Parathyroid adenoma (tissue), 2 donors: ENCODE measurements at regions not wholly inside any gene's neighbourhood (a gene's known extent, or its start where the extent isn't known, plus 50 kb on each side); places are given as distances from the start of the nearest gene placed in this dataset.

Source experiments
- H2AFZ ChIP-seq: fragments of 300-600 bp; sonication (generic); one replicate; pipeline ENCODE4 v1.7.0; 2017; ENCODE audit warnings: antibody characterized with exemption, mild to moderate bottlenecking
- H3K27ac ChIP-seq: fragments of 300-600 bp; sonication (generic); one replicate; pipeline ENCODE4 v1.7.0; 2017
- H3K27me3 ChIP-seq: fragments of 300-600 bp; sonication (generic); one replicate; pipeline ENCODE4 v1.7.0; 2017; ENCODE audit warnings: low read length; ENCODE audit not compliant: control insufficient read depth, insufficient read depth
- H3K36me3 ChIP-seq: fragments of 300-600 bp; sonication (generic); one replicate; pipeline ENCODE4 v1.7.0; 2017; ENCODE audit warnings: low read length; ENCODE audit not compliant: control insufficient read depth, insufficient read depth
- H3K4me1 ChIP-seq: fragments of 300-600 bp; sonication (generic); one replicate; pipeline ENCODE4 v1.7.0; 2017; ENCODE audit warnings: control low read depth
- H3K4me2 ChIP-seq: fragments of 300-600 bp; sonication (generic); one replicate; pipeline ENCODE4 v1.7.0; 2017; ENCODE audit warnings: low read length
- H3K4me3 ChIP-seq: fragments of 300-600 bp; sonication (generic); one replicate; pipeline ENCODE4 v1.7.0; 2017; ENCODE audit warnings: low read depth, low read length
- H3K79me2 ChIP-seq: fragments of 300-600 bp; sonication (generic); one replicate; pipeline ENCODE4 v1.7.0; 2017; ENCODE audit warnings: control low read depth
- H3K9ac ChIP-seq: fragments of 300-600 bp; sonication (generic); one replicate; pipeline ENCODE4 v1.7.0; 2017; ENCODE audit warnings: mild to moderate bottlenecking
- H3K9me3 ChIP-seq: fragments of 300-600 bp; sonication (generic); one replicate; pipeline ENCODE4 v1.7.0; 2017; ENCODE audit warnings: low read length; ENCODE audit not compliant: control insufficient read depth
- TF ChIP-seq, protein P1 (sequence below): fragments of 300-600 bp; sonication (generic); IDR thresholded peaks from one replicate; pipeline ENCODE4 v1.7.0; 2017; ENCODE audit warnings: antibody characterized with exemption, mild to moderate bottlenecking
- donor health status: primary hyperparathyroidism.

GRCh38 chr11:45067966-45068365 is 78.5 kb upstream of the PRDM11 start:
- TF ChIP-seq, protein P1, sequence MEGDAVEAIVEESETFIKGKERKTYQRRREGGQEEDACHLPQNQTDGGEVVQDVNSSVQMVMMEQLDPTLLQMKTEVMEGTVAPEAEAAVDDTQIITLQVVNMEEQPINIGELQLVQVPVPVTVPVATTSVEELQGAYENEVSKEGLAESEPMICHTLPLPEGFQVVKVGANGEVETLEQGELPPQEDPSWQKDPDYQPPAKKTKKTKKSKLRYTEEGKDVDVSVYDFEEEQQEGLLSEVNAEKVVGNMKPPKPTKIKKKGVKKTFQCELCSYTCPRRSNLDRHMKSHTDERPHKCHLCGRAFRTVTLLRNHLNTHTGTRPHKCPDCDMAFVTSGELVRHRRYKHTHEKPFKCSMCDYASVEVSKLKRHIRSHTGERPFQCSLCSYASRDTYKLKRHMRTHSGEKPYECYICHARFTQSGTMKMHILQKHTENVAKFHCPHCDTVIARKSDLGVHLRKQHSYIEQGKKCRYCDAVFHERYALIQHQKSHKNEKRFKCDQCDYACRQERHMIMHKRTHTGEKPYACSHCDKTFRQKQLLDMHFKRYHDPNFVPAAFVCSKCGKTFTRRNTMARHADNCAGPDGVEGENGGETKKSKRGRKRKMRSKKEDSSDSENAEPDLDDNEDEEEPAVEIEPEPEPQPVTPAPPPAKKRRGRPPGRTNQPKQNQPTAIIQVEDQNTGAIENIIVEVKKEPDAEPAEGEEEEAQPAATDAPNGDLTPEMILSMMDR = no peak
- no peak overlapping the region for H3K9ac ChIP-seq
- H3K9me3 ChIP-seq = no peaks in the 10 kb centered on the region
- no peak overlapping the region for H3K4me2 ChIP-seq
- no peaks in the 10 kb centered on the region for H3K27me3 ChIP-seq
- no peaks in the 10 kb centered on the region for H3K4me1 ChIP-seq
- H3K79me2 ChIP-seq = no peaks in the 10 kb centered on the region
- no peak overlapping the region for H3K4me3 ChIP-seq
- H2AFZ ChIP-seq = no peak overlapping the region
- H3K27ac ChIP-seq = no peak overlapping the region
- H3K36me3 ChIP-seq = no peaks in the 10 kb centered on the region

- no peaks in the 10 kb centered on the region for H3K27me3 ChIP-seq
- H3K79me2 ChIP-seq = no peaks in the 10 kb centered on the region
- no peak overlapping the region for H3K4me3 ChIP-seq
- H3K27ac ChIP-seq = no peak overlapping the region
- no peak overlapping the region for H3K9ac ChIP-seq
- H3K4me2 ChIP-seq = no peak overlapping the region
- H2AFZ ChIP-seq = no peak overlapping the region
- H3K36me3 ChIP-seq = no peaks in the 10 kb centered on the region
- no peaks in the 10 kb centered on the region for H3K4me1 ChIP-seq
- no peaks in the 10 kb centered on the region for H3K9me3 ChIP-seq
- TF ChIP-seq, protein P1 = no peak
Measured at GRCh38 chr11:45071232-45071631, 75.2 kb upstream of the PRDM11 start.

DNA sequence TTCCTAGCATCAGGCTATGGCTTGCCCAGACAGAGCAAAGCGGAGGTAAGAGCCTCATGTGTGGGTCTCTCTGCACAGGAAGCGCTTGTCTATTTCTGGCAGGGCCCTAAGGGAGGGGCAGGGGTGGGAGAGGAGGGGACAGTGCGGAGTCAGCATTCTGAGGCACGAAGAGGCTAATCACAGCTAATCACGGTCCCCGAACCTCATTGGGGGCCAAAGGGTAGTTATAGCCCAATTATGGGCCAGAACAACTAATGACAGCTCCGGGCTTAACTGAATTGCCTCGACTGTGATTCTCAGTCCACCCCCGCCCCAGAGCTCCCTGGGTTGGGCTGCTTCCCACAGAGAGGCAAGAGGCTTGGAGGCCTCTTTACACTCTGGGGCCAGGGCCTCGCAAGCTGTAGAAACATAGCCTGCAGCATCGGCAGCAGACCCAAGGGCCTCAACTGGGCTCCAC is 72.7 kb upstream of the PRDM11 start:
- Histone ChIP-seq H3K4me1 (no peaks in the 10 kb centered on the region), H3K9me3 (no peaks in the 10 kb centered on the region), H3K27ac (no peak overlapping the region), H2AFZ (no peak overlapping the region), H3K4me2 (no peak overlapping the region), H3K79me2 (no peaks in the 10 kb centered on the region), H3K27me3 (no peaks in the 10 kb centered on the region), H3K9ac (no peak overlapping the region), H3K36me3 (no peaks in the 10 kb centered on the region), H3K4me3 (no peak overlapping the region)
- TF ChIP-seq, protein P1 = no peak

GRCh38 chr11:45075519-45075918 is 70.9 kb upstream of the PRDM11 start:
- Histone ChIP-seq H3K4me2 (no peak overlapping the region), H3K4me3 (no peak overlapping the region), H3K27ac (no peak overlapping the region), H3K79me2 (no peaks in the 10 kb centered on the region), H3K9me3 (no peaks in the 10 kb centered on the region), H3K27me3 (no peaks in the 10 kb centered on the region), H2AFZ (no peak overlapping the region), H3K36me3 (no peaks in the 10 kb centered on the region), H3K9ac (no peak overlapping the region), H3K4me1 (no peaks in the 10 kb centered on the region)
- TF ChIP-seq, protein P1 = no peak

GRCh38 chr11:45075952-45076351 is 70.5 kb upstream of the PRDM11 start:
- Histone ChIP-seq H3K4me2 (no peak overlapping the region), H2AFZ (no peak overlapping the region), H3K4me3 (no peak overlapping the region), H3K79me2 (no peaks in the 10 kb centered on the region), H3K9me3 (no peaks in the 10 kb centered on the region), H3K36me3 (no peaks in the 10 kb centered on the region), H3K27me3 (no peaks in the 10 kb centered on the region), H3K27ac (no peak overlapping the region), H3K9ac (no peak overlapping the region), H3K4me1 (no peaks in the 10 kb centered on the region)
- TF ChIP-seq, protein P1 = no peak
